IMR-90 (cell line): ENCODE measurements at regions not wholly inside any gene's neighbourhood (a gene's known extent, or its start where the extent isn't known, plus 50 kb on each side); places are given as distances from the start of the nearest gene placed in this dataset.

Experiments
- ATAC-seq: fragments of 200-7000 bp; cut with Tn5 transposase; 2 replicates; pipeline ENCODE4 v1.9.1; 2020; ENCODE audit warnings: low read depth, mild to moderate bottlenecking, moderate library complexity
- BruUV-seq: library from RNA; stranded (reverse); fragments of 400-500 nt; replicated peaks from 2 replicates; lab custom pipeline; 2021; lab: Mats Ljungman, UMichigan
- CTCF ChIA-PET: fragments of 300-600 bp; formaldehyde crosslinking; extraction: SDS; loops from one replicate; lab custom pipeline; 2021; ENCODE audit warnings: antibody characterized with exemption; lab: Yijun Ruan, JAX
- POLR2A ChIA-PET: fragments of 300-600 bp; sonication (Branson Sonifier 250); formaldehyde crosslinking; loops from one replicate; lab custom pipeline; 2022; ENCODE audit warnings: antibody characterized with exemption; ENCODE audit not compliant: unreplicated experiment; lab: Charles Lee
- DNase-seq: peaks from one replicate; pipeline ENCODE4 v3.0.0; 2013
- H2AFZ ChIP-seq: replicated peaks from 2 replicates; pipeline ENCODE3; 2013; ENCODE audit warnings: low read length, mild to moderate bottlenecking; ENCODE audit not compliant: poor library complexity
- H2AK5ac ChIP-seq: 2 replicates; pipeline ENCODE4 v1.6.1; 2013; ENCODE audit warnings: low read depth, low read length, inconsistent platforms
- H2AK9ac ChIP-seq: replicated peaks from 2 replicates; pipeline ENCODE3; 2013; ENCODE audit warnings: mild to moderate bottlenecking, low read depth, low read length, moderate library complexity; ENCODE audit not compliant: poor library complexity
- H2BK120ac ChIP-seq: 2 replicates; pipeline ENCODE4 v1.6.1; 2013; ENCODE audit warnings: low read depth, low read length, inconsistent platforms
- H2BK15ac ChIP-seq: 3 replicates; pipeline ENCODE4 v1.6.1; 2013; ENCODE audit warnings: low read depth, low read length, inconsistent platforms
- H2BK20ac ChIP-seq: 2 replicates; pipeline ENCODE4 v1.6.1; 2013; ENCODE audit warnings: low read depth, mild to moderate bottlenecking, inconsistent platforms, low read length, moderate library complexity
- H2BK5ac ChIP-seq: 2 replicates; pipeline ENCODE4 v1.6.1; 2013; ENCODE audit warnings: mild to moderate bottlenecking, low read depth, low read length, inconsistent platforms; ENCODE audit not compliant: poor library complexity, severe bottlenecking
- H3K14ac ChIP-seq: replicated peaks from 2 replicates; pipeline ENCODE4 v1.6.1; 2013; ENCODE audit warnings: low read depth, low read length, inconsistent platforms
- H3K18ac ChIP-seq: 2 replicates; pipeline ENCODE4 v1.6.1; 2013; ENCODE audit warnings: low read depth, low read length, control low read depth
- H3K23ac ChIP-seq: 2 replicates; pipeline ENCODE4 v1.6.1; 2013; ENCODE audit warnings: low read depth, low read length, inconsistent platforms
- H3K27ac ChIP-seq: 2 replicates; pipeline ENCODE4 v1.5.1; 2013; ENCODE audit warnings: mild to moderate bottlenecking, control low read depth, low read length; ENCODE audit not compliant: insufficient read depth
- H3K27me3 ChIP-seq: 2 replicates; pipeline ENCODE4 v1.6.1; 2013; ENCODE audit warnings: low read length; ENCODE audit not compliant: control insufficient read depth, insufficient read depth
- H3K36me3 ChIP-seq: 2 replicates; pipeline ENCODE4 v1.6.1; 2013; ENCODE audit warnings: low read length, mixed read lengths; ENCODE audit not compliant: control insufficient read depth, insufficient read depth
- H3K4ac ChIP-seq: 2 replicates; pipeline ENCODE4 v1.6.1; 2013; ENCODE audit warnings: low read depth, low read length, inconsistent platforms
- H3K4me1 ChIP-seq: 2 replicates; pipeline ENCODE4 v1.6.1; 2013; ENCODE audit warnings: low read length, mixed read lengths; ENCODE audit not compliant: control insufficient read depth, insufficient read depth
- H3K4me2 ChIP-seq: 2 replicates; pipeline ENCODE4 v1.6.1; 2013; ENCODE audit warnings: low read depth, mild to moderate bottlenecking, control low read depth, low read length, moderate library complexity
- H3K4me3 ChIP-seq: 2 replicates; pipeline ENCODE4 v1.5.1; 2013; ENCODE audit warnings: low read depth, mild to moderate bottlenecking, control low read depth, low read length, moderate library complexity; ENCODE audit not compliant: insufficient read depth
- H3K56ac ChIP-seq: 2 replicates; pipeline ENCODE4 v1.6.1; 2013; ENCODE audit warnings: low read length, inconsistent platforms; ENCODE audit not compliant: insufficient read depth; ENCODE audit errors: extremely low read depth
- H3K79me1 ChIP-seq, 2 experiments: 2 replicates each; pipeline ENCODE4 v1.6.1; 2013; ENCODE audit warnings: low read length in 2 of 2, inconsistent platforms in 1 of 2, low read depth in 1 of 2
- H3K9ac ChIP-seq: 2 replicates; pipeline ENCODE4 v1.6.1; 2013; ENCODE audit warnings: low read depth, low read length, control low read depth
- H3K9me1 ChIP-seq: 2 replicates; pipeline ENCODE4 v1.6.1; 2013; ENCODE audit warnings: low read length, inconsistent platforms; ENCODE audit not compliant: insufficient read depth
- H3K9me3 ChIP-seq: 2 replicates; pipeline ENCODE4 v1.6.1; 2013; ENCODE audit warnings: low read length; ENCODE audit not compliant: control insufficient read depth, insufficient read depth
- H4K20me1 ChIP-seq: 2 replicates; pipeline ENCODE4 v1.6.1; 2013; ENCODE audit warnings: low read length, inconsistent platforms; ENCODE audit not compliant: insufficient read depth
- H4K5ac ChIP-seq: 2 replicates; pipeline ENCODE4 v1.6.1; 2013; ENCODE audit warnings: mild to moderate bottlenecking, low read depth, low read length, control low read depth
- H4K8ac ChIP-seq, 2 experiments: 2 replicates each; pipeline ENCODE4 v1.6.1; 2013; ENCODE audit warnings: low read depth in 2 of 2, low read length in 2 of 2, control low read depth in 1 of 2, inconsistent platforms in 1 of 2
- H4K91ac ChIP-seq: 2 replicates; pipeline ENCODE4 v1.6.1; 2013; ENCODE audit warnings: low read depth, low read length, inconsistent platforms; ENCODE audit not compliant: insufficient read depth
- BHLHE40 ChIP-seq: fragments of 150-350 bp; IDR thresholded peaks from 2 replicates; pipeline ENCODE4 v1.6.1; 2016; ENCODE audit warnings: mild to moderate bottlenecking, low read depth, low read length
- CHD1 ChIP-seq: IDR thresholded peaks from 2 replicates; pipeline ENCODE4 v1.6.1; 2012; ENCODE audit warnings: low read depth, low read length, improper control_type of control experiment
- CTCF ChIP-seq: conservative IDR thresholded peaks from 2 replicates; pipeline ENCODE4 v1.5.1; 2012; ENCODE audit warnings: mild to moderate bottlenecking, low read depth, low read length, improper control_type of control experiment
- ELK1 ChIP-seq: fragments of 150-350 bp; IDR thresholded peaks from 2 replicates; pipeline ENCODE4 v1.6.1; 2016; ENCODE audit warnings: low read depth, mild to moderate bottlenecking, low read length, moderate library complexity, borderline replicate concordance
- FOS ChIP-seq: fragments of 150-350 bp; IDR thresholded peaks from 2 replicates; pipeline ENCODE4 v1.6.1; 2016; ENCODE audit warnings: low read depth, low read length
- MAFK ChIP-seq: IDR thresholded peaks from 2 replicates; pipeline ENCODE4 v1.6.1; 2012; ENCODE audit warnings: low read depth, low read length, improper control_type of control experiment
- MAZ ChIP-seq: IDR thresholded peaks from 2 replicates; pipeline ENCODE4 v1.6.1; 2012; ENCODE audit warnings: low read depth, mild to moderate bottlenecking, low read length, improper control_type of control experiment, moderate library complexity, borderline replicate concordance
- MXI1 ChIP-seq: IDR thresholded peaks from 2 replicates; pipeline ENCODE4 v1.6.1; 2012; ENCODE audit warnings: low read depth, mild to moderate bottlenecking, low read length, moderate library complexity, borderline replicate concordance
- POLR2A ChIP-seq: IDR thresholded peaks from 2 replicates; pipeline ENCODE4 v1.6.1; 2012; ENCODE audit warnings: mild to moderate bottlenecking, low read depth, low read length
- RAD21 ChIP-seq: IDR thresholded peaks from 2 replicates; pipeline ENCODE4 v1.6.1; 2012; ENCODE audit warnings: low read length, improper control_type of control experiment
- RCOR1 ChIP-seq: IDR thresholded peaks from 2 replicates; pipeline ENCODE4 v1.6.1; 2012; ENCODE audit warnings: mild to moderate bottlenecking, low read length, improper control_type of control experiment; ENCODE audit not compliant: insufficient replicate concordance
- RFX5 ChIP-seq: IDR thresholded peaks from 2 replicates; pipeline ENCODE4 v1.8.0; 2012; ENCODE audit warnings: low read depth, mild to moderate bottlenecking, low read length, moderate library complexity
- USF2 ChIP-seq: fragments of 150-350 bp; IDR thresholded peaks from 2 replicates; pipeline ENCODE4 v1.6.1; 2017; ENCODE audit warnings: mild to moderate bottlenecking, antibody characterized with exemption, low read length, low read depth
- WGBS, 2 experiments: methylation state at CpG; one replicate each; pipeline versions ENCODE4 v1.1.5 to v1.1.7; 2013; ENCODE audit warnings: missing lambda C conversion rate in 2 of 2; ENCODE audit not compliant: insufficient read length in 1 of 2; ENCODE audit errors: extremely low coverage in 2 of 2; 5-methylcytosine and 5-hydroxymethylcytosine counted together
- dilution Hi-C: fragments of 300-500 bp; cut with HindIII; formaldehyde crosslinking; loops from one replicate; pipeline ENCODE4 v1.14.3; 2018; ENCODE audit warnings: low sequenced_read_pairs; ENCODE audit not compliant: unreplicated experiment
- in situ Hi-C: fragments of 300-500 bp; cut with MboI; formaldehyde crosslinking; loops from 3 replicates; pipeline ENCODE4 v1.14.3; 2019; ENCODE audit warnings: low sequenced_read_pairs, inconsistent platforms, mixed read lengths
- intact Hi-C: fragments of 100-400 bp; cut with micrococcal nuclease; formaldehyde crosslinking; loops from 2 replicates; pipeline ENCODE4 v1.10.0; 2022

- no peaks in the 10 kb centered on the region for H3K9me3 ChIP-seq
- H3K9me1 ChIP-seq, result no peaks in the 10 kb centered on the region
- no peak overlapping the region for H2BK20ac ChIP-seq
- no peaks in the 10 kb centered on the region for H3K36me3 ChIP-seq
- no peak overlapping the region for H2BK5ac ChIP-seq
- H2AFZ ChIP-seq, result no peak overlapping the region
- H2AK5ac ChIP-seq, result no peak overlapping the region
- no peak overlapping the region for H2AK9ac ChIP-seq
- dilution Hi-C loops (no loop called here), in situ Hi-C loops (no loop called here), intact Hi-C loops (no loop called here)
- no peaks in the 10 kb centered on the region for H3K27me3 ChIP-seq
- no peak overlapping the region for H3K4me3 ChIP-seq
- H3K23ac ChIP-seq, result no peak overlapping the region
- no peak overlapping the region for H4K5ac ChIP-seq
- H3K56ac ChIP-seq, result no peak overlapping the region
- peaks cover 8% of the 10 kb centered on the region for H3K4me1 ChIP-seq
- H3K4ac ChIP-seq, result no peak overlapping the region
- no peak overlapping the region for H3K18ac ChIP-seq
- ChIA-PET POLR2A (no interaction called here), CTCF (no interaction called here)
- no peak for ATAC-seq
- H3K4me2 ChIP-seq, result no peak overlapping the region
- BruUV-seq, result no TSS peak
- H2BK15ac ChIP-seq, result no peak overlapping the region
- no peak overlapping the region for H3K9ac ChIP-seq
- DNase-seq, result no peak
- H3K79me1 ChIP-seq, result no peaks in the 10 kb centered on the region
- no peak overlapping the region for H3K14ac ChIP-seq
- H4K20me1 ChIP-seq, result no peaks in the 10 kb centered on the region
- WGBS, 2 experiments, result 67% methylated on average over 1 of the region's 2 CpGs; no CpG with 5 or more reads in 1 of the 2 experiments
- no peak overlapping the region for H4K91ac ChIP-seq
- no peak overlapping the region for H2BK120ac ChIP-seq
- H3K27ac ChIP-seq, result no peak overlapping the region
- no peak overlapping the region for H4K8ac ChIP-seq
- TF ChIP-seq MXI1 (no peak), USF2 (no peak), POLR2A (no peak), MAFK (no peak), CHD1 (no peak), FOS (no peak), RFX5 (no peak), RCOR1 (no peak), ELK1 (no peak), MAZ (no peak), CTCF (no peak), RAD21 (no peak), BHLHE40 (no peak)
These were observed 589.2 kb downstream of the SEMA5A start for GRCh38 chr5:8956659-8957058.
